ENCODE measurements at regions not wholly inside any gene's neighbourhood (a gene's known extent, or its start where the extent isn't known, plus 50 kb on each side); places are given as distances from the start of the nearest gene placed in this dataset.

DNA sequence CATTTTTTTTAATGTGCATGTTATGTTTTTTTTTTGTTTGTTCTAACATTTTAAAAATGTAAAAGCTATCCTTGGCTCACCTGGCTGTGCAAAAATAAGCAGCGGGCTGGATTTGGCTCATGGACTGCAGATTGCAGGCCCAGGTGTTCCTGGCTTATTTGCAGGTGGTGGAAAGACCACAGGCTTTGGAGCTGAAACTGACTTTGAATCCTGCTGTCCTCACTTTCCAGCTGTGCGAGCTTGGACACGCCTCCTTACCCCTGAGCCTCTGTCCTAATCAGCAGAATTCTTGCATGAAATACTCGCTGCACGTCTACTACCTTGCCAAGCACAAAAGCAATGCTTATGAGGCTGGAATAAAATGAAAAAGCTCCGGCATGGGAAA lies 188.7 kb upstream of the TPM1 start:
- TF ChIP-seq, protein P1, sequence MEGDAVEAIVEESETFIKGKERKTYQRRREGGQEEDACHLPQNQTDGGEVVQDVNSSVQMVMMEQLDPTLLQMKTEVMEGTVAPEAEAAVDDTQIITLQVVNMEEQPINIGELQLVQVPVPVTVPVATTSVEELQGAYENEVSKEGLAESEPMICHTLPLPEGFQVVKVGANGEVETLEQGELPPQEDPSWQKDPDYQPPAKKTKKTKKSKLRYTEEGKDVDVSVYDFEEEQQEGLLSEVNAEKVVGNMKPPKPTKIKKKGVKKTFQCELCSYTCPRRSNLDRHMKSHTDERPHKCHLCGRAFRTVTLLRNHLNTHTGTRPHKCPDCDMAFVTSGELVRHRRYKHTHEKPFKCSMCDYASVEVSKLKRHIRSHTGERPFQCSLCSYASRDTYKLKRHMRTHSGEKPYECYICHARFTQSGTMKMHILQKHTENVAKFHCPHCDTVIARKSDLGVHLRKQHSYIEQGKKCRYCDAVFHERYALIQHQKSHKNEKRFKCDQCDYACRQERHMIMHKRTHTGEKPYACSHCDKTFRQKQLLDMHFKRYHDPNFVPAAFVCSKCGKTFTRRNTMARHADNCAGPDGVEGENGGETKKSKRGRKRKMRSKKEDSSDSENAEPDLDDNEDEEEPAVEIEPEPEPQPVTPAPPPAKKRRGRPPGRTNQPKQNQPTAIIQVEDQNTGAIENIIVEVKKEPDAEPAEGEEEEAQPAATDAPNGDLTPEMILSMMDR (IDR thresholded peaks at IDR 0.05; ENCODE audit: insufficient read depth, low read length, poor library complexity, severe bottlenecking), result no peak
- Histone ChIP-seq H3K4me3 (ENCODE audit: low read depth, low read length) (no peak overlapping the region), H3K36me3 (ENCODE audit: control insufficient read depth, insufficient read depth, low read length) (no peaks in the 10 kb centered on the region), H3K27me3 (ENCODE audit: control insufficient read depth, insufficient read depth, low read length) (no peaks in the 10 kb centered on the region)
- no peak for DNase-seq (ENCODE audit: low read depth)

DNA sequence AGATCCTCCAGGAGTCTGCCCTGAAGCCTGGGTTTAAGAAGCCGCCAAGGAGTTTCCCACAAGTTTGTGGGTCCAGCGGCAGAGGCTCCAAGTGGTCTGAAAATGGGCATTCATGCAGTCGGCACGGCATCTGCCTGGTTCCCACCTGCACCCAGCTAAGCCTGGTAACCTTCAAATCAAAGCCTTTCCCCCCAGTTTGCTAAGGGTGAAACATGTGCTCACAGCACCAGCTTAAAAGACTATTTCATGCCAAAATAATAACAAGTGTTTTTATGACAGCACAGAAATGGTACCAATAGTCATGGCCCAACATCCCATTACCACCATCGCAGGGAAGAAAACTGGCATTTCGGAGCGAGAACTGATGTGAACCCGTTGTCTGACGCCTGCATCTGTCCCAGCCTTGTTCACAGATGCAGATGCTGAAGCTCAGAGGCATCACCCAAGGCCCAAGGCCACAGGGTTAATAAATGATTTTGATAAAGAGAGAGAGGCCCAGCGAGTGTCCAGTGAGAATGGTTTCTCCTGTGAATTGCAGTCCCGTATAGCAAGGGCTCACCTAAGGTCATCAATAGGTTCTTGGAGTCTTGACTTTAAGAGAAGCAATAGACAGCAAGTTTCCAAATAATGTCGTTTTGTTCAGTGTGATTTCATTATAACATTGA lies 188.0 kb upstream of the TPM1 start:
- Histone ChIP-seq H3K36me3 (ENCODE audit: control insufficient read depth, insufficient read depth, low read length) (no peaks in the 10 kb centered on the region), H3K4me3 (ENCODE audit: low read depth, low read length) (no peak overlapping the region), H3K27me3 (ENCODE audit: control insufficient read depth, insufficient read depth, low read length) (no peaks in the 10 kb centered on the region)
- TF ChIP-seq, protein P1 (IDR thresholded peaks at IDR 0.05; ENCODE audit: insufficient read depth, low read length, poor library complexity, severe bottlenecking), result no peak
- no peak for DNase-seq (ENCODE audit: low read depth)

DNA sequence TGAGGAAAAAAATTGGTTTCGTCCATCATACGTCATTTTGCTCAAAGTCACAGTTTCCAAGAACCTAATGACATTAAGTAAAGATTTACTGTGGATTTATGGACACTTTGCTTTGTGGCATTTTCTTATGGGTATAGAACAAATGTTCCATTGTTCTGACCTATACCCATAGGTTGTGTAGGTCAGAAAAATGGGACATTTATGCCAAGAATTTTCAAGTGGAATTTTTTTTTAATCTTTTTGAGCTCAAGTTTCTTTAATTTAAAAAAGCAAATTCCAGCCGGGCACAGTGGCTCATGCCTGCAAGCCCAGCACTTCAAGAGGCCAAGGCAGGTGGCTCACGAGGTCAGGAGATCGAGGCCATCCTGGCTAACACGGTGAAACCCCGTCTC lies 187.5 kb upstream of the TPM1 start:
- H3K4me3 ChIP-seq (ENCODE audit: low read depth, low read length), result no peak overlapping the region
- H3K27me3 ChIP-seq (ENCODE audit: control insufficient read depth, insufficient read depth, low read length), result no peaks in the 10 kb centered on the region
- H3K36me3 ChIP-seq (ENCODE audit: control insufficient read depth, insufficient read depth, low read length), result no peaks in the 10 kb centered on the region
- TF ChIP-seq, protein P1 (IDR thresholded peaks at IDR 0.05; ENCODE audit: insufficient read depth, low read length, poor library complexity, severe bottlenecking), result no peak
- no peak for DNase-seq (ENCODE audit: low read depth)

DNA sequence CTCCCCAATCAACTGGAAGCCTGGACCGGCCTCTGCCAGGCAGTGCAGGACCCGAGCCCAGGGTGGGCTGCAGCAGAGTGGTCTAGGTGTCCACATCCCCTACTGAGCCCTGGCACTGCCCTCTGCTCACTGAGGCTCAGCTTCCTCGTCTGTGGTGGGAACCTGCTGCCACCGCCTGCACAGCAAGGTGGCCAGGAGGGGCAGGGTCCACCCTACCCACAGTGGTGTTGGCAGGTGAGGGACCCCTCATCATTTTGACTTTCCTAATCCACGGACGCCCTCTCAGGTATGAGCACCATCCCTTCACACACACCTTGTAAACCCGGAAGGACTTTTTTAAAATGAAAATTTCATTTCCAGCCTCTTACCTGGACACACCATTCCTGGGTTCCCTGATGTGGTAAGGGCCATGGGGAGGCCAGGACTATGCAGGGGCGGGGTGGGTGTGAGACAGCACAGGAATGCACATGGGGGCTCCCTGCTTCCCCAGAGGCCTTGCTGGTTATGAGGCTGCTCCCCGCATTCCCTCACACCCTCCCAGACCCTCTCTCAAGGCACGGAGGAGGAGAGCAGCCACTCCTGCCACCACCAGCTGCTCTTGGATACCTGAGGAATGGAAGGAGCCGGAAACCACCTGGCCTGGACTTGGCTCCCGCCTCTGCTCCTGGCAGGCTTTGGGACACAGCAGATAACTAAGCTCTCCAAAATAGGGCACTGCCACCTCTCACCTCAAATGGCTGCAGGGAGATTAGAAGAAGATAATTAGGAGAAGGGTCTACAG lies 185.9 kb upstream of the TPM1 start:
- no peaks in the 10 kb centered on the region for H3K27me3 ChIP-seq (ENCODE audit: control insufficient read depth, insufficient read depth, low read length)
- H3K36me3 ChIP-seq (ENCODE audit: control insufficient read depth, insufficient read depth, low read length), result no peaks in the 10 kb centered on the region
- TF ChIP-seq, protein P1 (IDR thresholded peaks at IDR 0.05; ENCODE audit: insufficient read depth, low read length, poor library complexity, severe bottlenecking), result no peak
- no peak for DNase-seq (ENCODE audit: low read depth)
- H3K4me3 ChIP-seq (ENCODE audit: low read depth, low read length), result no peak overlapping the region

DNA sequence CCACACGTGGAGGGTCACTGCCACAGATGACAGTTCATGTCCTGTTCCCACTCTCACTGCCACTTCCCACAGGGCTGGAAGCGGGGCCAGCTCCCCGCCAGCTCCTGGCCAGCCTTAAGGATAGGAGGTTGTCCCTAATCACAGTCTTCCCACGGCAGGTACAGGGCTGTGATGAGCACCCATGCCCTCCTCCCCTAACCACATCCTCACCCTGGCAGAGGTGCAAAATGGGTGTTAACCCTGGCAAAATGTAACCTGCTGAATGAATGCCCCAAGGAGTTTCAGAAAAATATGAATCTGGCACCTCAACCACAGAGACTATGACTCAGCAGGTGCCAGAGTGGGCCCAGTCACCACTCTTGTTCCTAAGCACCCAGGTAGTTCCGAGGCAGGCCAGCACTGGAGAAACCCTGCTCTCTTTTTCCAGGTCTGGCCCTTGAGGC lies 185.1 kb upstream of the TPM1 start:
- TF ChIP-seq, protein P1 (IDR thresholded peaks at IDR 0.05; ENCODE audit: insufficient read depth, low read length, poor library complexity, severe bottlenecking), result no peak
- H3K4me3 ChIP-seq (ENCODE audit: low read depth, low read length), result no peak overlapping the region
- no peaks in the 10 kb centered on the region for H3K27me3 ChIP-seq (ENCODE audit: control insufficient read depth, insufficient read depth, low read length)
- DNase-seq (ENCODE audit: low read depth), result no peak
- H3K36me3 ChIP-seq (ENCODE audit: control insufficient read depth, insufficient read depth, low read length), result no peaks in the 10 kb centered on the region

Data from kidney epithelial cell (primary cell).